Gastrocnemius medialis (tissue), 4 donors: ENCODE measurements at regions not wholly inside any gene's neighbourhood (a gene's known extent, or its start where the extent isn't known, plus 50 kb on each side); places are given as distances from the start of the nearest gene placed in this dataset.

Experiments
- CTCF ChIP-seq, 5 experiments: fragments of 450-650 bp in 3 of 5; fragments of 200-600 bp in 2 of 5; sonication (generic) in 2 of 5; IDR thresholded peaks in 4 of 5; conservative IDR thresholded peaks in 1 of 5; 1 replicate in 4 of 5; 2 replicates in 1 of 5; pipeline ENCODE4 v1.5.1; 2016 to 2019; ENCODE audit warnings: antibody characterized with exemption in 5 of 5, mild to moderate bottlenecking in 3 of 5, moderate library complexity in 3 of 5
- POLR2A ChIP-seq, 2 donors: fragments of 450-650 bp; IDR thresholded peaks; one replicate each; pipeline ENCODE4 v1.6.1; 2017; ENCODE audit warnings: antibody characterized with exemption in 2 of 2, mild to moderate bottlenecking in 2 of 2, moderate library complexity in 2 of 2

- TF ChIP-seq CTCF (IDR thresholded peaks at IDR 0.05 in 4 of 5, conservative IDR thresholded peaks at IDR 0.05 in 1 of 5) (no peak), POLR2A (IDR thresholded peaks at IDR 0.05) (no peak)
Measured at GRCh38 chr10:111579473-111579872, 502.6 kb downstream of the ADRA2A start.
